Astrocyte (in vitro differentiated cells and primary cell): ENCODE measurements at regions not wholly inside any gene's neighbourhood (a gene's known extent, or its start where the extent isn't known, plus 50 kb on each side); places are given as distances from the start of the nearest gene placed in this dataset.

Source experiments
- DNase-seq: peaks from one replicate; pipeline ENCODE4 v3.0.0-alpha.2; 2010; ENCODE audit warnings: low read depth
- FAIRE-seq: peaks from 2 replicates; lab custom pipeline; 2011; peaks lifted over from hg19 to GRCh38; lab: Jason Lieb, UNC
- H2AFZ ChIP-seq: 2 replicates; pipeline ENCODE4 v1.6.0; 2012; ENCODE audit warnings: low read depth, low read length, inconsistent platforms
- H3K27ac ChIP-seq: 2 replicates; pipeline ENCODE4 v1.5.1; 2011; ENCODE audit warnings: low read depth, low read length, inconsistent platforms
- H3K27me3 ChIP-seq: 2 replicates; pipeline ENCODE4 v1.6.0; 2011; ENCODE audit warnings: low read length, inconsistent platforms; ENCODE audit not compliant: insufficient read depth
- H3K36me3 ChIP-seq: 2 replicates; pipeline ENCODE4 v1.5.1; 2011; ENCODE audit warnings: low read length, inconsistent platforms; ENCODE audit not compliant: insufficient read depth
- H3K4me1 ChIP-seq: 2 replicates; pipeline ENCODE4 v1.5.1; 2011; ENCODE audit warnings: low read length, inconsistent platforms; ENCODE audit not compliant: insufficient read depth
- H3K4me2 ChIP-seq: 2 replicates; pipeline ENCODE4 v1.6.0; 2012; ENCODE audit warnings: low read length, inconsistent platforms
- H3K4me3 ChIP-seq: 2 replicates; pipeline ENCODE4 v1.5.1; 2011; ENCODE audit warnings: low read depth, mild to moderate bottlenecking, low read length, inconsistent platforms; ENCODE audit not compliant: insufficient read depth
- H3K79me2 ChIP-seq: 2 replicates; pipeline ENCODE4 v1.6.0; 2012; ENCODE audit warnings: mild to moderate bottlenecking, low read length, inconsistent platforms; ENCODE audit not compliant: insufficient read depth
- H3K9ac ChIP-seq: 2 replicates; pipeline ENCODE4 v1.6.0; 2012; ENCODE audit warnings: mild to moderate bottlenecking, low read length, inconsistent platforms
- H3K9me3 ChIP-seq: 2 replicates; pipeline ENCODE4 v1.5.1; 2012; ENCODE audit warnings: low read depth, mild to moderate bottlenecking, low read length, inconsistent platforms; ENCODE audit not compliant: insufficient read depth
- H4K20me1 ChIP-seq: 2 replicates; pipeline ENCODE4 v1.6.0; 2012; ENCODE audit warnings: low read length, inconsistent platforms; ENCODE audit not compliant: insufficient read depth
- H3K27ac Mint-ChIP-seq: one replicate; pipeline ENCODE4 v1.8.0; 2021; ENCODE audit warnings: mild to moderate bottlenecking, mixed read lengths; ENCODE audit not compliant: unreplicated experiment
- H3K27me3 Mint-ChIP-seq: one replicate; pipeline ENCODE4 v1.8.0; 2021; ENCODE audit warnings: low read depth, mixed read lengths; ENCODE audit not compliant: unreplicated experiment
- H3K36me3 Mint-ChIP-seq: one replicate; pipeline ENCODE4 v1.8.0; 2021; ENCODE audit warnings: low read depth, mixed read lengths; ENCODE audit not compliant: unreplicated experiment
- H3K4me1 Mint-ChIP-seq: one replicate; pipeline ENCODE4 v1.8.0; 2021; ENCODE audit warnings: low read depth, mixed read lengths; ENCODE audit not compliant: unreplicated experiment
- H3K4me3 Mint-ChIP-seq: one replicate; pipeline ENCODE4 v1.8.0; 2021; ENCODE audit warnings: mild to moderate bottlenecking, moderate library complexity, mixed read lengths; ENCODE audit not compliant: unreplicated experiment
- H3K9me3 Mint-ChIP-seq: one replicate; pipeline ENCODE4 v1.8.0; 2021; ENCODE audit warnings: mild to moderate bottlenecking, mixed read lengths; ENCODE audit not compliant: unreplicated experiment
- EZH2 ChIP-seq: IDR thresholded peaks from 2 replicates; pipeline ENCODE4 v1.6.1; 2012; ENCODE audit warnings: mild to moderate bottlenecking, low read length, inconsistent platforms; ENCODE audit not compliant: insufficient read depth
- TF ChIP-seq, protein P1 (sequence below): IDR thresholded peaks from 2 replicates; pipeline ENCODE4 v1.5.1; 2011; ENCODE audit warnings: low read depth, mild to moderate bottlenecking, inconsistent platforms, low read length, moderate library complexity; ENCODE audit not compliant: insufficient read depth

DNA sequence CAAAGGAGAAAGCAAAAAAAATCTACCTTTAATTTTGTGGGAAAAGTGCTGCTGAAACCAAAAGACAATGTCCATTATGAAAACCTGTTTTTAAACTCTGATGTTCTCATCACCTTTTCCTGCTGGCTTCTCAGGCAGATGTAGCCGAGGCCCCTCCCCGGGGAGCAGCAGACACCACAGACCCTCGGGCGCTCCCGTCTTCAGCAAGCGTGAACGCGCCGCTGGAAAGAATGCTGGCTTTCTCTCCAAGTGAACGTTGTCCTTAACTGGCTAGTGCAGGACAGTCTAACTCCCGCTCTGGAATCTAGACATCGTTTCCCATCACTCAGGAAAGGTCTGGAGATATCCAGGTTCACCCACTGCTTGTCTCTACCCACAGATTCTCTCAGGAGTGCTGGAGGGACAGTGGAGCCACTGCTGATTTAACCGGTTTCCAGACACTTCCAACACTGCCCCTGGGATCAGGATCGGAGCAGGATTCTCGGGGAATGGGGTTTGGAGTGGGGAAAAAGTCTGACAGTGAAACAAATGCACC is 211.2 kb downstream of the RBFOX3 start:
- H3K4me1 ChIP-seq = no peaks in the 10 kb centered on the region
- peaks cover 13% of the 10 kb centered on the region for H3K27me3 ChIP-seq
- H3K27ac Mint-ChIP-seq = no peak overlapping the region
- no peak for DNase-seq
- H3K4me3 Mint-ChIP-seq = no peak overlapping the region
- no peak for TF ChIP-seq EZH2
- TF ChIP-seq, protein P1, sequence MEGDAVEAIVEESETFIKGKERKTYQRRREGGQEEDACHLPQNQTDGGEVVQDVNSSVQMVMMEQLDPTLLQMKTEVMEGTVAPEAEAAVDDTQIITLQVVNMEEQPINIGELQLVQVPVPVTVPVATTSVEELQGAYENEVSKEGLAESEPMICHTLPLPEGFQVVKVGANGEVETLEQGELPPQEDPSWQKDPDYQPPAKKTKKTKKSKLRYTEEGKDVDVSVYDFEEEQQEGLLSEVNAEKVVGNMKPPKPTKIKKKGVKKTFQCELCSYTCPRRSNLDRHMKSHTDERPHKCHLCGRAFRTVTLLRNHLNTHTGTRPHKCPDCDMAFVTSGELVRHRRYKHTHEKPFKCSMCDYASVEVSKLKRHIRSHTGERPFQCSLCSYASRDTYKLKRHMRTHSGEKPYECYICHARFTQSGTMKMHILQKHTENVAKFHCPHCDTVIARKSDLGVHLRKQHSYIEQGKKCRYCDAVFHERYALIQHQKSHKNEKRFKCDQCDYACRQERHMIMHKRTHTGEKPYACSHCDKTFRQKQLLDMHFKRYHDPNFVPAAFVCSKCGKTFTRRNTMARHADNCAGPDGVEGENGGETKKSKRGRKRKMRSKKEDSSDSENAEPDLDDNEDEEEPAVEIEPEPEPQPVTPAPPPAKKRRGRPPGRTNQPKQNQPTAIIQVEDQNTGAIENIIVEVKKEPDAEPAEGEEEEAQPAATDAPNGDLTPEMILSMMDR = no peak
- no peaks in the 10 kb centered on the region for H3K9me3 ChIP-seq
- peaks cover 70% of the 10 kb centered on the region for H3K27me3 Mint-ChIP-seq
- no peak for FAIRE-seq
- no peak overlapping the region for H2AFZ ChIP-seq
- no peaks in the 10 kb centered on the region for H3K36me3 ChIP-seq
- no peaks in the 10 kb centered on the region for H3K36me3 Mint-ChIP-seq
- H3K79me2 ChIP-seq = no peaks in the 10 kb centered on the region
- H3K4me1 Mint-ChIP-seq = no peaks in the 10 kb centered on the region
- no peaks in the 10 kb centered on the region for H3K9me3 Mint-ChIP-seq
- H3K27ac ChIP-seq = no peak overlapping the region
- no peak overlapping the region for H3K4me3 ChIP-seq
- H3K9ac ChIP-seq = no peak overlapping the region
- no peak overlapping the region for H3K4me2 ChIP-seq
- H4K20me1 ChIP-seq = no peaks in the 10 kb centered on the region

DNA sequence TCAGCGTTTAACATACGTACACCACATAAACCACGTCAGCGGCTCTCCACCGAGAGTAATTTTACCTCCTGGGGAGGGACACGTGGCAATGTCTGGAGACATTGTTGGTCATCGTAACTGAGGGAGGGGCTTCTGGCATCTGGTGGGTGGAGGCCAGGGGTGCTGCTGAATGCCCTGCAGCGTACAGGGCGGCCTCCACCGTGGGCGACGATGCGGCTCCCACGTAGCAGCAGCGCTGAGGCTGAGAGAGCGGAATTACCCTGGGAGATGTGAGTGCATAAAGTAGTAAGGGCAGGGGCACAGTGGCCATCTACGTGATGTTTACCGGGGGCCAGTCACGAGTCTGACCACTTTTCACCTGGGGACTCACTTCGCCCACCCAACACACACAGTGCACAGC is 212.4 kb downstream of the RBFOX3 start:
- Mint-ChIP-seq H3K27ac (no peak overlapping the region), H3K9me3 (no peaks in the 10 kb centered on the region), H3K4me1 (no peaks in the 10 kb centered on the region), H3K27me3 (peaks cover 75% of the 10 kb centered on the region), H3K36me3 (no peaks in the 10 kb centered on the region), H3K4me3 (no peak overlapping the region)
- Histone ChIP-seq H3K79me2 (no peaks in the 10 kb centered on the region), H3K9me3 (no peaks in the 10 kb centered on the region), H3K4me3 (no peak overlapping the region), H3K27me3 (peaks cover 13% of the 10 kb centered on the region), H3K4me1 (no peaks in the 10 kb centered on the region), H3K4me2 (no peak overlapping the region), H4K20me1 (no peaks in the 10 kb centered on the region), H3K9ac (no peak overlapping the region), H2AFZ (no peak overlapping the region), H3K27ac (no peak overlapping the region), H3K36me3 (no peaks in the 10 kb centered on the region)
- FAIRE-seq = no peak
- no peak for DNase-seq
- no peak for TF ChIP-seq EZH2
- TF ChIP-seq, protein P1 = no peak

DNA sequence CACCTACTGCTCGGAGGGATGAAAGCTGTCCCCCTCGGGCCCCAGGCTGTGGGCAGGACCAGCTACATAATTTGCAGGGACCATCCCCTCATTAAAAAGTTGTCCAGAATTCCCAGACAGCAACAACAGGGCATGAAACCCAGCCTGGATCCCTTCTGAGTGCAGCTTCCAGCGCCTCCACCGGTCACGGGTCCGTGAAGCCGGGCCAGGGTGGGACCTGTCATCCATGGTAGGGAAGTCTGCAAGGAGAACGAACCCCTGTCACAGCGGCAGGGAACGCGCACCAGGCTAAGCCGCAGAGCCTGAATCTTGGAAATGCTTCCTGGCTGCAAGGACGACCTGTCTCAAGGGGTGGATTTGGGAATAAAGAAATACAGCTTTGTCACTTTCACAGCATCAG is 214.2 kb downstream of the RBFOX3 start:
- no peaks in the 10 kb centered on the region for H3K4me1 ChIP-seq
- Mint-ChIP-seq H3K27ac (no peak overlapping the region), H3K36me3 (no peaks in the 10 kb centered on the region), H3K4me3 (no peak overlapping the region), H3K9me3 (no peaks in the 10 kb centered on the region), H3K4me1 (no peaks in the 10 kb centered on the region), H3K27me3 (peaks cover 81% of the 10 kb centered on the region)
- DNase-seq (no peak), FAIRE-seq (no peak)
- no peak overlapping the region for H3K9ac ChIP-seq
- peaks cover 23% of the 10 kb centered on the region for H3K27me3 ChIP-seq
- no peak for TF ChIP-seq EZH2
- TF ChIP-seq, protein P1 = no peak
- H3K79me2 ChIP-seq = no peaks in the 10 kb centered on the region
- H2AFZ ChIP-seq = no peak overlapping the region
- H3K4me3 ChIP-seq = no peak overlapping the region
- no peaks in the 10 kb centered on the region for H3K9me3 ChIP-seq
- no peaks in the 10 kb centered on the region for H3K36me3 ChIP-seq
- H3K4me2 ChIP-seq = no peak overlapping the region
- no peaks in the 10 kb centered on the region for H4K20me1 ChIP-seq
- H3K27ac ChIP-seq = no peak overlapping the region
